GM19240 (cell line): ENCODE measurements at regions not wholly inside any gene's neighbourhood (a gene's known extent, or its start where the extent isn't known, plus 50 kb on each side); places are given as distances from the start of the nearest gene placed in this dataset.
"Not testable (repeated sequence)": the region's sequence is repeated elsewhere in the genome, so short reads cannot be mapped to it uniquely, and the experiment has no call there.

ENCODE experiments used
- DNase-seq: peaks from one replicate; pipeline ENCODE4 v3.0.0; 2011; ENCODE audit warnings: low spot score; ENCODE audit not compliant: insufficient read length

DNA sequence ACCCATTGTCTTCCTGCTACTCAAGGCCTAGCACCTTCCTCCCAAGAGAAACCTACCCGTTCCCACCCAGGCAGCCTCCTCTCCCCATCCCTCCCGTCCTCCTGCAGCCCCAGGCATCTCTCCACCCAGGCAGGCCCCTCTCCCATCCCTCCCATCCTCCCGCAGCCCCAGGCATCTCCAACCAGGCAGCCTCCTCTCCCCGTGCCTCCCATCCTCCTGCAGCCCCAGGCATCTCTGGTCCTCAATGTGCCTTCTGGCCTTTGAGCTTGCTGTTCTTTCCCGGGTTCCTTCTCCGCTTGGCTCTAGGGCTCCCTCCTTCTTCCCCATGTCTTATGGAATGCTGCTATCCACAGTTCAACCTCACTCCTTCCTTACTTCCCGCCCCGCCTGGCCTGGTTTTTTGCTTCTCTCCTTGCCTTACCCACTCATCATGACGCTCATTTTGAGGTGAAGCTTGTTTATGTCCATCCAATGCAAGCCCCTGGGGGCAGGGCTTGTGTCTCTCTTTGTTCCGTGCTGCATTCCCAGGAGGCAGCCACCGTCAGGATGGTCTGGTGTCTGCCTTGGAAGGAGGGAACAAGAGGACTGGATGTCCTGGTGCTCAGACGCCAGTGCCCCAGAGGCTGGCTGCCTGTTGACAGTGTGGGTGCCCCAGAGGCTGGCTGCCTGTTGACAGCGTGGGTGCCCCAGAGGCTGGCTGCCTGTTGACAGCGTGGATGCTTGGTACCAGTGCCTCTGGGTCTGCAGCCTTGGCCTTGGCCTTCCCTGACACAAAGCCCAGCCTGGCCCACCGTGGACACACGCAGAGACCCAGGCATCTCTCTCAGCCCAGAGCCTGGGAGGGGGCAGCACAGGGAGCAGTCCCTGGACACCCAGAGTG, 815.7 kb downstream of the BRD1 start:
- DNase-seq: no peak

- no peak for DNase-seq
Observed at GRCh38 chr22:49011379-49011768, 816.3 kb downstream of the BRD1 start.

DNA sequence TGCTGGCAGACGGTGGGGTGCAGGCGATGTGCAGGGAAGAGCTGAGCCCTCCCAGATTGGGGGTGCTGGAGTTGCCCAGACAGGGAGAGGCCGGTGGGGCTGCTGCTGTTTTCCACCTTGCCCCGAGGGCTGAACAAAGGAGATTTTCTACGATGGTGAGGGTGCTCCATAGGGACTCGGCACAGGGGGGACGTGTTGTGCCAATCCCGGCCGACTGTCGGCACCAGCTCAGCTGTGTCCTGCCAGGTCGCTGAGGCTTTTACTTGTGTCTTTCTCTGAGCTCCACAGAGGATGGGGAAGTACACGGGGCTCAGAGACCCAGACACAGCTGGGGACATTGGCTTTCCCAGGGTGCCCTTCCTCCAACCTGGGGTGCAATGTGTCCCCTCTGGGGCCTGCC, 816.8 kb downstream of the BRD1 start:
- DNase-seq: no peak

DNA sequence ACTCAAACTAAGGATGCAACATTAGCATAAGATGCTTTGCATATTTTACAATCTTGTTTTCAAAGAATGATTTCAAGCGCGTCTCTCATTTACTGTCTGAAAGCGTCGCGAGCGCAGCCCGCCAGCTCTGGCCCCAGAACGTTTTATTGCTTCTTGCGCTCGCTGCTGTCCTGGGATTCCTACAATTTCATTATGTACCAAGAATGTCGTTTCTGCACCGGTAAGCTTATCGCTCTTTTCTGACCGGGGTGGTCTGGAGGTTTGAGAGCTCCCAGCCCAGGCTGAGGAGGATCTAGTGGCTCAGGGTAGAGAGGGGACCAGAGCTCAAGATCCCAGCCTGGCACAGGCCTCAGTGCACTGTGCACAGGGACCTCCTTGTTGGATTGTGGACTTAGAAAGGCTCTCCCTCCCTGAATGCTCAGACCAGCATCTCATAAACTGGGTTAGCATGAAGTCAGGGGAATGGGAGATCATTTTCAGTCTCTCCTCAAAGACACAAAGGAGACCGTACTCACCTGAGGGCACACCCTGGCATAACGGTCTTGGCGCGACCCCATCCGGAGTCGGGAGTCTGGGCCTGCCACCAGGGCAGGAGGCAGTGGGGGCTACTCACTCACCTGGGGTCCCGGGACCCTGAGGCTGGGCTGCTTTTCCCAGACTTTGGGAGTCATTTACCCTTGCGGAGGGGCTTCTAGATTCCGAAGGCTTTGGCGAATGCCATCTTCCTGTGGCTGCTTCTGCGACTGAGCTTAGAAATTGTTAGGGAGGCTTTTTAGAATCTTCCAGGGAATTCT, 817.4 kb downstream of the BRD1 start:
- DNase-seq: no peak

- DNase-seq: no peak
Observed at GRCh38 chr22:49009359-49010063, 818.2 kb downstream of the BRD1 start.

GRCh38 chr22:49008682-49009235, 818.9 kb downstream of the BRD1 start:
- no peak for DNase-seq

- no peak for DNase-seq
Observed at GRCh38 chr22:49007013-49007653, 820.5 kb downstream of the BRD1 start.

DNA sequence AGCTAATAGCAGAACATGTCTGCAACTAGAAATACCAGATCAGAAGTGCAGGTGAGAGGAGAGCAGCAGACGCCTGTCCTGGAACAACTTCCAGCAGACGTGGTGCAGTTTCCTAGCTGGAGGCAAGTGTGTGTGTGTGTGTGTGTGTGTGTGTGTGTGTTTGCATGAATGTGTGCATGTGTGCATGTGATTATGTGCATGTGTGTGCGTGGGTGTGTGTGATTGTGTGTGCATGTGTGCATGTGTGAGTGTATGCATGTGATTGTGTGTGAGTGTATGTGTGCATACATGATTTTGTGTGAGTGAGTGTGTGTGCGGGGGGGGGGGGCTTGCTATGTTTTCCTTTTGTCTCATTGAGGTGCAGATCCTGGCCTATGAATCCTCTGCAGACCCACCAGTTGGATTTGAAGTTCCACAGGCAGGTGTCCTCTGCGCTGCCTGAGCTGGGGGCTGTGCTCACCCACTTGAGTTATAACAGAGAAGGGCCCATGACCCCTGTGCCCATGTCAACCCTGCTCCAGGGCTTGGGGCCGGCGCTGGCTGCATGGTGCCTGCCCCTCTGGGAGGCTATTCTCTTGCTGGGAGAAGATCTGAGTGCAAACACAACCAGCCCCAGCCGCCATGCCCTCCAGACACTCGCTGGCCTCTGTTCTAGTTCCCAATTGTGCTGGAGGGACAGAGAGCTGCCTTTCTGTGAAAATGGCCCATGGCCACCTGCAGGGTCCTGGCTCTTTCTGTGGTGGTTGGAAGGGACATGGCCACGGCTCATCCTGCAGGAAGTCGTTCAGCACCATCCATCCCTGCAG, 821.3 kb downstream of the BRD1 start:
- no peak for DNase-seq

GRCh38 chr22:49005557-49005956, 822.1 kb downstream of the BRD1 start:
- DNase-seq: no peak

DNA sequence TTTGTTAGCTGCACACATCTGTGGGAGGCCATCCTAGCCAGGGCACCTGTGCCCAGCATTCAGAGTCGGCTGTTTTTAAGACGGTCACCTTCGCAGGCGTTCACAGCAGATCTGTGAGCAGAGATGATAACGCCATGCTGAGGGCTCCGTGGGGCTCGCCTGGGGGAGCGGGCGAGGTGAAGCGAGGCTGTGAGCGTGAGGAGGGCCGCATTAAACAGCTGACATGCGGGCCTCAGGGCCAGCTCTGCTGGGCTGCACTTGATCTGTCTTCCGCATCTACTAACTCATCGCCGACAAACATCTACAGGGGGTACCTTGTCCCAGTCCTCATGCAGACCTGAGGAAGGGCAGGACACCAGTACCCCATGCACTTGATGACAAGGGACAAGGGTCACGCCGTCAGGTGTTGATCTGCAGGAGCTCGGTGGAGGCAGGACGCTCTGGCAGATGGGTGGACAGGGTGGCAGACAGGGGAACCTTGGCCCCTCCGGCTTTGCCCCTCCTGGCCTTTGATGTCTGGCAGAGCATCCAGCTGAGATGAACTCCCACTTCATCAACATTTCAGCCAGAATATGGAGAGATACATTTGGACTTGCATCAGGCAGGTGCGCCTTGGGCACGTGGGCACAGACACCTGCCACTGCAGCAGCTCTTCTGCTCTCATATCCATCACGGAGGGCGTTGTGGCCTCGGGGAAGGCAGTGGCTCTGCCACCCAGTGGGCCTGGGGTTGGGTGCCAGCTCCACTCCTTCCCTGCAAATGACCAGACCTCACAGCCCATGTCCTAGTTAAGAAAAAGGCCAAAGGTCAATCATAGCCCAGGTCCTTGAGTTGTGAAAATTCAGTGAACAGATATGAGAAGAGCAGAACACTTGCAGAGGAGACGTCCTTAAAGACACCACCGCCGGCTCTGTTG, 822.9 kb downstream of the BRD1 start:
- no peak for DNase-seq

GRCh38 chr22:48997605-48998004, 830.1 kb downstream of the BRD1 start:
- DNase-seq: not testable (repeated sequence)

DNA sequence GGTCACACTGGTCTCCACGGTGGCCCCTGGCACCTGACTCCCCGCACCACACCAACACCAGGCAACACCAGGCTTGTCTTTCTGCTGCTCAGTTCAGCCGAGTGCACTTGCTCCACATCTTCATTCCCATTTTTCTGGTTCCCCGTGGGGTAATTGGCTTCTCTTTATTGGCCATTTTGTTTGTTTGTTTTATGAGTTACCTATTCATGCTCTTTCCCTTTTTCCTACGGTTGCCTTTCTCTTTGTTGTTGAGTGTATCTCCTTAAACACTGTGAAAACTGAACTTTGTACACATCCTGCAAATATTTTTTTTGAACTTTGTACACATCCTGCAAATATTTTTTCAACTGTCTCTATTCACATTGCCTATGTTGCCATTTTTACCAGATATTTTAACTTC, 834.0 kb downstream of the BRD1 start:
- no peak for DNase-seq

DNA sequence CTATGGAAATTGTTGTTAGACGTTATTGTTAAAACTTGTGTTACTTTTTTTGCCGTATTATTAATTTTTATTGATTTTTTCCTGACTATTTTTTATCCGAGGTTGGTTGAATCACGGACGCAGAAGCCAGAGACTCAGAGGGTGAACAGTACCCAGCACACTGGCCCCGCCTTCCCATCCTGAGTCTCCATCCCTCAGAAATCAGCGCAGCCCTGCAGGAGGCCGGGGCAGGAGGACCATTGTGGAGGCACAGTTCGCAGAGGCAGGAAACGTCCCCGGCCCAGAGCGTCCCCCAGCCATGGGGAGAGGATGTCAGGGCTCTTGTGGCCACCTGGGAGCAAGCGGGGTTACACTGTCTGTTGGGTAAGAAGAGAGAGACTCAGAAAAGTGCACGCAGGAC, 843.0 kb downstream of the BRD1 start:
- DNase-seq: no peak

GRCh38 chr22:48982321-48982905, 845.3 kb downstream of the BRD1 start:
- no peak for DNase-seq

- DNase-seq: no peak
Observed at GRCh38 chr22:48981371-48982061, 846.2 kb downstream of the BRD1 start.

GRCh38 chr22:48980918-48981317, 846.8 kb downstream of the BRD1 start:
- DNase-seq: no peak

- DNase-seq: no peak
Observed at GRCh38 chr22:48980409-48980808, 847.3 kb downstream of the BRD1 start.

DNA sequence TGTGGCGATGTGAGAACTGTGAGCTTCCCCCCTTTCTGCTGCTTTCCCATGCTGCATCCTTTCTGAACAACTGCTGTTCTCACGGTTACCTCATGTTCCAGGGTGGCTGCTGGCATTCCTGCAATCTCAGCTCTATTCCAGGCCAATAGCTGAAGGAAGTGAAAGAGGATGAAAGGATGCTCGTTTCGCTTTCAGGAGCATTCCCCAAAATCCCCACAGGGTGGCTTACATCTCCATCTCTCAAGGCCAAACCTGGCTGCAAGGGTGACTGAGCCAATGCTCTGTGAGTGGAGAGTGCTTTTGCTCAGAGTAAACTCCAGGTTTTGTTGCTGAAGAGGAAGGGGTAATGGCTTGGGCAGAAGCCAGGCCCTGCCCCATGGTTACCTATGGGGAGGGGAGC, 848.2 kb downstream of the BRD1 start:
- DNase-seq: no peak
